Mesendoderm (in vitro differentiated cells): ENCODE measurements at regions not wholly inside any gene's neighbourhood (a gene's known extent, or its start where the extent isn't known, plus 50 kb on each side); places are given as distances from the start of the nearest gene placed in this dataset.

Source experiments
- DNase-seq: peaks from one replicate; pipeline ENCODE4 v3.0.0; 2013
- H2AK5ac ChIP-seq: 2 replicates; pipeline ENCODE4 v1.6.1; 2013; ENCODE audit warnings: low read length, inconsistent platforms
- H2BK120ac ChIP-seq: 2 replicates; pipeline ENCODE4 v1.6.1; 2013; ENCODE audit warnings: low read depth, mild to moderate bottlenecking, low read length, moderate library complexity, mixed read lengths
- H2BK15ac ChIP-seq: replicated peaks from 2 replicates; pipeline ENCODE4 v1.6.1; 2013; ENCODE audit warnings: low read depth, mild to moderate bottlenecking, moderate library complexity
- H2BK5ac ChIP-seq: 2 replicates; pipeline ENCODE4 v1.6.1; 2013; ENCODE audit warnings: low read length, inconsistent platforms
- H3K18ac ChIP-seq: 2 replicates; pipeline ENCODE4 v1.6.1; 2013; ENCODE audit warnings: mild to moderate bottlenecking, low read length, mixed read lengths
- H3K23ac ChIP-seq: one replicate; pipeline ENCODE4 v1.6.1; 2013; ENCODE audit warnings: low read length
- H3K27ac ChIP-seq: 2 replicates; pipeline ENCODE4 v1.5.1; 2013; ENCODE audit warnings: low read depth, mild to moderate bottlenecking, inconsistent platforms, low read length, moderate library complexity
- H3K27me3 ChIP-seq: 2 replicates; pipeline ENCODE4 v1.6.1; 2013; ENCODE audit warnings: low read length, control low read depth, mild to moderate bottlenecking, inconsistent platforms; ENCODE audit not compliant: insufficient read depth, poor library complexity
- H3K36me3 ChIP-seq: 2 replicates; pipeline ENCODE4 v1.6.1; 2013; ENCODE audit warnings: low read length, inconsistent platforms; ENCODE audit not compliant: control insufficient read depth, insufficient read depth
- H3K4ac ChIP-seq: one replicate; pipeline ENCODE4 v1.6.1; 2013; ENCODE audit warnings: low read depth, mild to moderate bottlenecking, low read length, moderate library complexity
- H3K4me1 ChIP-seq: 2 replicates; pipeline ENCODE4 v1.6.1; 2013; ENCODE audit warnings: low read depth, low read length, inconsistent platforms; ENCODE audit not compliant: control insufficient read depth
- H3K4me2 ChIP-seq: 2 replicates; pipeline ENCODE4 v1.6.1; 2013; ENCODE audit warnings: low read length
- H3K4me3 ChIP-seq: 2 replicates; pipeline ENCODE4 v1.5.1; 2013; ENCODE audit warnings: mild to moderate bottlenecking, low read length
- H3K56ac ChIP-seq: one replicate; pipeline ENCODE4 v1.6.1; 2013; ENCODE audit warnings: low read length
- H3K79me1 ChIP-seq: 2 replicates; pipeline ENCODE4 v1.6.1; 2013; ENCODE audit warnings: low read length, inconsistent platforms
- H3K79me2 ChIP-seq: 2 replicates; pipeline ENCODE4 v1.6.1; 2013; ENCODE audit warnings: mild to moderate bottlenecking, low read length; ENCODE audit not compliant: control insufficient read depth, insufficient read depth
- H3K9ac ChIP-seq: 2 replicates; pipeline ENCODE4 v1.6.1; 2013; ENCODE audit warnings: low read length, inconsistent platforms
- H4K5ac ChIP-seq: one replicate; pipeline ENCODE4 v1.6.1; 2013; ENCODE audit warnings: low read length
- H4K8ac ChIP-seq: one replicate; pipeline ENCODE4 v1.6.1; 2013; ENCODE audit warnings: low read depth, mild to moderate bottlenecking, control low read depth, low read length, moderate library complexity
- WGBS: extraction: QIAGEN DNeasy Blood & Tissue Kit; methylation state at CpG from one replicate; pipeline ENCODE4 v1.1.7; 2013; ENCODE audit warnings: low lambda C conversion rate, missing lambda C conversion rate; ENCODE audit not compliant: insufficient coverage; ENCODE audit errors: extremely low coverage; 5-methylcytosine and 5-hydroxymethylcytosine counted together

GRCh38 chr1:56183151-56183550 lies 396.2 kb downstream of the PLPP3 start:
- H3K4me1 ChIP-seq = no peaks in the 10 kb centered on the region
- H3K4me2 ChIP-seq = no peak overlapping the region
- no peak overlapping the region for H4K8ac ChIP-seq
- no peak overlapping the region for H2AK5ac ChIP-seq
- WGBS = no CpG with 5 or more reads among the region's 2 CpGs
- H2BK15ac ChIP-seq = no peak overlapping the region
- no peaks in the 10 kb centered on the region for H3K79me1 ChIP-seq
- no peak overlapping the region for H3K23ac ChIP-seq
- no peak overlapping the region for H3K4me3 ChIP-seq
- no peaks in the 10 kb centered on the region for H3K36me3 ChIP-seq
- no peak overlapping the region for H3K4ac ChIP-seq
- H3K27ac ChIP-seq = no peak overlapping the region
- no peaks in the 10 kb centered on the region for H3K79me2 ChIP-seq
- H2BK120ac ChIP-seq = no peak overlapping the region
- no peak overlapping the region for H3K9ac ChIP-seq
- H3K27me3 ChIP-seq = no peaks in the 10 kb centered on the region
- H2BK5ac ChIP-seq = no peak overlapping the region
- H3K56ac ChIP-seq = no peak overlapping the region
- H3K18ac ChIP-seq = no peak overlapping the region
- no peak overlapping the region for H4K5ac ChIP-seq
- no peak for DNase-seq

GRCh38 chr1:56180520-56181190 lies 398.7 kb downstream of the PLPP3 start:
- H3K4me3 ChIP-seq = no peak overlapping the region
- no peak overlapping the region for H3K4ac ChIP-seq
- no peak overlapping the region for H3K27ac ChIP-seq
- no peaks in the 10 kb centered on the region for H3K79me2 ChIP-seq
- no peak for DNase-seq
- no peaks in the 10 kb centered on the region for H3K36me3 ChIP-seq
- H3K4me2 ChIP-seq = no peak overlapping the region
- no peak overlapping the region for H3K23ac ChIP-seq
- no peak overlapping the region for H3K56ac ChIP-seq
- no peak overlapping the region for H2BK5ac ChIP-seq
- no CpG with 5 or more reads among the region's 5 CpGs for WGBS
- no peaks in the 10 kb centered on the region for H3K79me1 ChIP-seq
- no peak overlapping the region for H3K9ac ChIP-seq
- no peak overlapping the region for H2BK120ac ChIP-seq
- no peak overlapping the region for H3K18ac ChIP-seq
- H3K27me3 ChIP-seq = no peaks in the 10 kb centered on the region
- no peak overlapping the region for H4K5ac ChIP-seq
- no peak overlapping the region for H2BK15ac ChIP-seq
- H2AK5ac ChIP-seq = no peak overlapping the region
- no peak overlapping the region for H4K8ac ChIP-seq
- no peaks in the 10 kb centered on the region for H3K4me1 ChIP-seq

- no peak overlapping the region for H3K4me3 ChIP-seq
- H3K9ac ChIP-seq = no peak overlapping the region
- H2BK120ac ChIP-seq = no peak overlapping the region
- H3K4me1 ChIP-seq = no peaks in the 10 kb centered on the region
- WGBS = no CpG with 5 or more reads among the region's 1 CpG
- no peak overlapping the region for H2BK15ac ChIP-seq
- no peak overlapping the region for H3K4ac ChIP-seq
- no peak overlapping the region for H3K18ac ChIP-seq
- no peaks in the 10 kb centered on the region for H3K27me3 ChIP-seq
- H4K5ac ChIP-seq = no peak overlapping the region
- no peaks in the 10 kb centered on the region for H3K36me3 ChIP-seq
- no peak overlapping the region for H3K27ac ChIP-seq
- no peak overlapping the region for H2BK5ac ChIP-seq
- H3K4me2 ChIP-seq = no peak overlapping the region
- no peak for DNase-seq
- no peak overlapping the region for H4K8ac ChIP-seq
- no peak overlapping the region for H3K56ac ChIP-seq
- no peaks in the 10 kb centered on the region for H3K79me1 ChIP-seq
- H2AK5ac ChIP-seq = no peak overlapping the region
- H3K23ac ChIP-seq = no peak overlapping the region
- H3K79me2 ChIP-seq = no peaks in the 10 kb centered on the region
Measured at GRCh38 chr1:56179543-56179942, 399.8 kb downstream of the PLPP3 start.

GRCh38 chr1:56175211-56175610 lies 404.2 kb downstream of the PLPP3 start:
- Histone ChIP-seq H3K79me2 (no peaks in the 10 kb centered on the region), H2BK120ac (no peak overlapping the region), H3K36me3 (no peaks in the 10 kb centered on the region), H3K18ac (no peak overlapping the region), H3K56ac (no peak overlapping the region), H3K9ac (no peak overlapping the region), H2BK5ac (no peak overlapping the region), H4K8ac (no peak overlapping the region), H3K27me3 (no peaks in the 10 kb centered on the region), H3K4me3 (no peak overlapping the region), H3K4me1 (no peaks in the 10 kb centered on the region), H3K27ac (no peak overlapping the region), H3K4me2 (no peak overlapping the region), H3K23ac (no peak overlapping the region), H2AK5ac (no peak overlapping the region), H4K5ac (no peak overlapping the region), H2BK15ac (no peak overlapping the region), H3K4ac (no peak overlapping the region), H3K79me1 (no peaks in the 10 kb centered on the region)
- no peak for DNase-seq
- WGBS = no CpG with 5 or more reads among the region's 3 CpGs

- no peak for DNase-seq
- Histone ChIP-seq H3K4me3 (no peak overlapping the region), H3K4me1 (no peaks in the 10 kb centered on the region), H2AK5ac (no peak overlapping the region), H3K23ac (no peak overlapping the region), H3K56ac (no peak overlapping the region), H4K5ac (no peak overlapping the region), H4K8ac (no peak overlapping the region), H3K79me2 (no peaks in the 10 kb centered on the region), H3K27me3 (no peaks in the 10 kb centered on the region), H3K36me3 (no peaks in the 10 kb centered on the region), H2BK5ac (no peak overlapping the region), H2BK15ac (no peak overlapping the region), H3K79me1 (no peaks in the 10 kb centered on the region), H3K27ac (no peak overlapping the region), H3K4ac (no peak overlapping the region), H2BK120ac (no peak overlapping the region), H3K18ac (no peak overlapping the region), H3K4me2 (no peak overlapping the region), H3K9ac (no peak overlapping the region)
- WGBS = no CpG with 5 or more reads among the region's 1 CpG
Measured at GRCh38 chr1:56174176-56174885, 405.0 kb downstream of the PLPP3 start.
